ENCODE measurements at regions not wholly inside any gene's neighbourhood (a gene's known extent, or its start where the extent isn't known, plus 50 kb on each side); places are given as distances from the start of the nearest gene placed in this dataset.

- no peak for TF ChIP-seq CTCF (IDR thresholded peaks at IDR 0.05; ENCODE audit: low read depth, low read length)
- no peak for TF ChIP-seq EZH2phosphoT487 (IDR thresholded peaks at IDR 0.05; ENCODE audit: low read depth)
Measured at GRCh38 chr15:95895508-95895907, 435.0 kb upstream of the NR2F2 start.

Measured in OCI-LY3 (cell line).